GM19324 (cell line): ENCODE measurements at regions not wholly inside any gene's neighbourhood (a gene's known extent, or its start where the extent isn't known, plus 50 kb on each side); places are given as distances from the start of the nearest gene placed in this dataset.
A peak's percentile ranks its signal among the peaks of the same experiment; 100 is the strongest.
"Not testable (repeated sequence)": the region's sequence is repeated elsewhere in the genome, so short reads cannot be mapped to it uniquely, and the experiment has no call there.

Experiments used
- ATAC-seq: cut with Tn5 transposase; IDR thresholded peaks from one replicate; pipeline ENCODE4 v1.9.1; 2021; ENCODE audit warnings: mild to moderate bottlenecking, moderate library complexity; ENCODE audit not compliant: unreplicated experiment, low FRiP score

GRCh38 chr12:16769129-16769528 lies 163.2 kb upstream of the LMO3 start:
- not testable (repeated sequence) for ATAC-seq

DNA sequence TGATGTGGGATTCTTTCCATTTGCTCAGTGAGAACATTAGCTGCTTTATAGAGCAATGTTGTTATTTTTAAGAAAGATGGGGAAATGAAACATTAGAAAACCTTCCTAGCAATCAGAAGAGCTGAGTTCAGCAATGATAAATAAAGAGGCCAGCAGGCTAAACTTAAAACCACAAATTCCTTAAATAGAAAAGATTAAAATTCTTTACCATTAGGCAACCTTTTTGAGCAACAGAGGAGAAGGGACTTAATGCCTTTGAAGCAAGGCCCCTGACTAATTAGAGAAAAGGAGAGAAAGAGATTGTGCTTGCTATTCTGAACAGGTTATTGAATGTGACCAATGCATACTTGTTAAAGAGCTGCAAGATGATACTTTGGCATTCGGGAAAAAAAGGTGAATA lies 160.8 kb upstream of the LMO3 start:
- no peak for ATAC-seq

GRCh38 chr12:16763901-16764300 lies 157.9 kb upstream of the LMO3 start:
- ATAC-seq: no peak

- peak; percentile 65 for ATAC-seq
Measured at GRCh38 chr12:16756833-16757555, 151.0 kb upstream of the LMO3 start.

DNA sequence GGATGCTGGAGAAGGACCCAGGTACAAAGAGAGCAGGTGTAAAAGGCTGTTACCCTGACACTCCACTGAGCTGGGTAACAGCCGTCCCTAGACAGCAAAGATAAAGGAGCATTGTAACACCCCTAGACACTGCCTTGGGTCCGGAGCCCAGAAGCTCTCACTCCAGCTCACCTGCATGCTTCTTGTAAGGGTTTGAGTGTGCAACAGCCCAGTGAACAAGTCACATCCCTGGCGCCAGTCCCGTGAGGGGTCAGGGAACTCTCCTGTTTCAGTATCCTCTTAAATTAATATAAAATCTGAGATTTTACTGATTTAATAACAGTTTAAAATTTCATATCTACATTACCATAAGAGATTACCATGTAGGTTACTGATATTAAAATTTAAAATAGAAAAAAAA lies 124.8 kb upstream of the LMO3 start:
- ATAC-seq: no peak

GRCh38 chr12:16726879-16727278 lies 120.9 kb upstream of the LMO3 start:
- ATAC-seq: no peak

DNA sequence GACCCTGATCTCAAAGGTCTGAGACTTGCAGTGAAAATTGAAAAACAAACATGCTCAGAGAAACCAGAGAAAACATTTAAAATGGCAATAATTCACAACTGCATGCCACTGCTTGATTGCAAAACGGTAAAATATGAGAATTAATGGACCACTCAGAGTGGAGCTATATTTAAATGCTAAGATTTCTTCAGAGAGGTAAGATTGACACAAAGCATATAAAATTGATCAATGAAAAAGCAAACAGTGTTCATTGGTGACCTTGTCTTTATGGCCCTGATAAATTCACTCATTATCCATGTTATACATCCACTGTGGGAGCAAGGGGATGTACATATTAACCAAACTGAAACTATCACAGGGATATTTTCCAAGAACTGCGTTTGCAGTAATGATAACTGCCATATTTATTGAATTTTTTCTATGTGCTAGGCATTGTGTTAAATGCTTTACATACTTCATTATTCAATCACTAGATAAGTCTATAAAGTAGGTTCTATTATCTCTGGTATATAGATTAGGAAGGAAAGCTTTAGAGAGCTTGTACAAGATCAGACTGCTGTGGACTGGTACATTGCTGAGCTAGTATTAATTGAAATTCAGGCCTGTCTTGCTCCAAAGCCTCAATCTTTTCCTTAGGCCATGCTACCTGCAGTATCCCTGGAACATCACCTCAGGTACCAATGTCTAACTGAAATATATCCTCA lies 113.9 kb upstream of the LMO3 start:
- ATAC-seq: no peak

- ATAC-seq: no peak
Measured at GRCh38 chr12:16716928-16717327, 111.0 kb upstream of the LMO3 start.

GRCh38 chr12:16692099-16692498 lies 86.1 kb upstream of the LMO3 start:
- ATAC-seq: no peak

GRCh38 chr12:16691624-16692023 lies 85.7 kb upstream of the LMO3 start:
- no peak for ATAC-seq

DNA sequence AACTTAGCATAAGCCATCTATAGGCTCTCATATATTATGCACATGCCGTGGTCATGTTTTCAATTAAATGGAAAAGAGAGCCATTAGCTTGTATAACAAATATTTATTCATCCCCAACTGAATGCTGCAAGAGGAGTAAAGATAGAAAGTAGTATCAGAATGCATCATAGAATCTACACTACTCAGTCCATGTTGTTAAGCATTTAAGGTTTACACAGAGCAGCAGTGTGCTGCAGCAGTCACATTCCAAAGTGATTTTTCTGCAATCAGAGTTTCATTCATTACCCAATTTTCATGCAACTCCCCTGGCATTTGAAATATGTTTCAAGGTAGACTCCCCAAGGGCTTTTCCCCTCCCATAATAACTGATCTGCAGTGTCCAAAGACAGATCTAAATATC lies 82.2 kb upstream of the LMO3 start:
- ATAC-seq: no peak

DNA sequence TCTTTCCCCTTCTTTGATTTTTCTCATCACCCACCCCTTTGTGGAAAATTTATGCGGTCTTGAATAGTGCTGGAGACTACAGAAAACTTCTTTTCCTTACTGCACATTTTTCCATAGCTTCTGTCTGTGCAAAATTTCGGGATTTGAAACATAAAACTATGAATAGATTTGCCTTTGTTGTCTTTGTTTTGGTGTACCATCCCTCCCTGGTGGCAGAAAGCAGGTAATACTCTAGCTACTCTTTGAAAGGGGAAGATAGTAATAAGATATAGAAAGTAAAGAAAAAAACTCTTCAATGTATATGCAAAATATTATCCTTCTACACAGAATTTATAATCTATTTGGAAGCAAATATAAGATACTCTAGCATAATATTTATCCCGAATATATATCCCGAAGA lies 79.1 kb upstream of the LMO3 start:
- ATAC-seq: no peak

GRCh38 chr12:16681196-16681595 lies 75.2 kb upstream of the LMO3 start:
- ATAC-seq: no peak

GRCh38 chr12:16675438-16675837 lies 69.5 kb upstream of the LMO3 start:
- no peak for ATAC-seq

GRCh38 chr12:16674885-16675284 lies 68.9 kb upstream of the LMO3 start:
- no peak for ATAC-seq

- ATAC-seq: no peak
Measured at GRCh38 chr12:16670456-16671050, 64.6 kb upstream of the LMO3 start.

- ATAC-seq: no peak
Measured at GRCh38 chr12:16669756-16670155, 63.8 kb upstream of the LMO3 start.

DNA sequence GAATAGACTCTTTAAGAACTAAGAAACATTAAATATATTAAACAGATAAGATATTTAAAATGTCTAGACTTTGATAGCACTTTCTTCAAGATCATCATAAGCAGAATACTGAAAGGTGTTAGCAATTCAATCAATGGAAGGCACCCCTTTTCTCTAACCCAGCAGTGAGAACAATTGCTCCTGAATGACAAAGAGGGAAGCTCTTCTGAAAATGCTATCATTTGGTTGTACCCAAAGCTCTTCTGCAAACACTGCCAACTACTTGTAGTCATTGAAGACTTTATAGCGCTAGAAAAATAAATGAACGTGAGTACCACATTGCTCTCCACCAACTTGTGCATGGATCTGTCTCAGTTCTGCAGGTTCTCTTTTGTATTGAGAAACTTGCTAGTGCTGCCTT lies 62.2 kb upstream of the LMO3 start:
- no peak for ATAC-seq

GRCh38 chr12:16658699-16659098 lies 52.7 kb upstream of the LMO3 start:
- ATAC-seq: peak; percentile 78
